Caki2 (cell line): ENCODE measurements at regions not wholly inside any gene's neighbourhood (a gene's known extent, or its start where the extent isn't known, plus 50 kb on each side); places are given as distances from the start of the nearest gene placed in this dataset.
"Not testable (repeated sequence)": the region's sequence is repeated elsewhere in the genome, so short reads cannot be mapped to it uniquely, and the experiment has no call there.

Experiments
- DNase-seq: peaks from one replicate; pipeline ENCODE4 v3.0.0-alpha.2; 2015; ENCODE audit warnings: low read depth
- in situ Hi-C: cut with HindIII; loops from 2 replicates; pipeline ENCODE4 v1.10.0; 2016; ENCODE audit warnings: low sequenced_read_pairs, low pct_unique_long_range_greater_than_20kb, mixed read lengths

DNA sequence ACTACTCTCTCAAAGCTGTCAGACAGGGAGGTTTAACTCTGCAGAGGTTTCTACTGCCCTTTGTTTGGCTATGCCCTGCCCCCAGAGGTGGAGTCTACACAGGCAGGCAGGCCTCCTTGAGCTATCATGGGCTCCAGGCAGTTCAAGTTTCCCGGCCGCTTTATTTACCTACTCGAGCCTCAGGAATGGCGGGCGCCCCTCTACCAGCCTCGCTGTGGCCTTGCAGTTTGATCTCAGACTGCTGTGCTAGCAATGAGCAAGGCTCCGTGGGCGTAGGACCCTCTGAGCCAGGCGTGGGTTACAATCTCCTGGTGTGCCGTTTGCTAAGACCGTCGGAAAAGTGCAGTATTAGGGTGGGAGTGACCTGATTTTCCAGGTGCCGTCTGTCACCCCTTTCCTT, 124.3 kb downstream of the PTCHD1 start:
- in situ Hi-C loops, DNase-seq: not testable (repeated sequence)

DNA sequence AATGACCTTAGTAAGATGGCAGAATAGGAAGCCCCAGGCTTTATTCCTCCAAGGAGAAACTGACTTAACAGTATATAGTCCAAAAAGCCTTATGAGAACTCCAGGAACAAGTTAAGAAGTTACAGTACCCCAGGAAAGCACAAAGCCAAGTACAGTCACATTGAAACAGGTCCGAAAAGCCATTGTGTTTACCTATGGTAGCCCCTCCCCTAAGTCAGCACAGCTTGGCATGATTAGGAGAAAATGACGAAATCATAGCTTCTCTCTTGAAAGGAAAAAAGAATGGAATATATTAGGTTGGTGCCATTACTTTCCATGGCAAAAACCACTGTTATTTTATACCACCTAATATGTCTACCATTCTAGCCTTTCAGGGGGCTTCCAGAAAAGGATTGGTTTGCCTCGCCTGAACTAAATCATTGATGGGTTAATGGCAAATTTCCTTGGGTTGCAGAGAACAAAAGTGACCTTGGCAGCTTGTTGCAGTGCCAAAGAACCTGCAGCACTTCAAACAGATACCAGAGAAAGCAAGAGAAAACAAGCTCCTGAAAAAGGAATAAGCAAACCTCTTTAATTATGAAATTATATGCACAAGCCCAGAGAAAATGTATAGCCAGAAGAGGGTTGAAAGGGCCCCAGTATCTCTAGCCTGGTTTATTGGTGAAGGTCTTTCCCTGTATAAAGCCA, 130.6 kb downstream of the PTCHD1 start:
- no peak for DNase-seq
- in situ Hi-C loops, result no loop called here

DNA sequence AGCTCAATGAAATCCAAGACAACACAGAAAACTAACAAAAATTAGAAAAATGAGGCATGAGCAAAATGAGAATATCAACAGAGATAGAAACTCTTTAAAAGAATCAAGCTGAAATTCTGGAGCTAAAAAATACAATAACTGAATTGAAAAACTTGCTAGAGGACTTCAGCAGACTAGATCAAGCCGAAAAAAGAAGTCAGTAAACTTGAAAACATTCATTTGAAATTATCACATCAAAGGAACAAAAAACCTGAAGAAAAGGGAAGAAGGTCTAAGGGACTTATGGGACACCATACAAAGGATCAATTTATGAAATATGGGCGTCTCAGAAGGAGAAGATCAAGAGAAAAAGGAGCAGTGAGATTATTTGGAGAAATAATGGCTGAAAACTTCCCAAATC, 131.3 kb downstream of the PTCHD1 start:
- DNase-seq, result no peak
- in situ Hi-C loops, result no loop called here

DNA sequence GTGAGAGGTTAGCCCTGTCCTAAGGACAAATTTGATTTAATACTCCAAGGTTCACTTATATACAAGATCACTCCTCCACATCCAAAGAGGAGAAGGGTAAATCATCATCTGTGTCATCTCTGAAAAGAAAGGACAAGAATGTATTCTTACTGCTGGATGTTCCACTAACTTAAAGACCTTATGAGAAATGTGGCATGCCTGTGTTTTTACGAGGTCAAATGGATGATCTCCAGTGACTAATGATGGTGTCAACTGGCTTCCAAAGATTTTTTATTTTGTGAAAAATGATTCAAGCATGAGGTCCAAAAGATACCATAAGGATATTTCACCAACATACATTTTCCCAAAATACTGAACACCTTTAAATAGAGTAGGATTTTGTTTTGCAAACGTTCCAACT, 143.4 kb downstream of the PTCHD1 start:
- DNase-seq, result no peak
- in situ Hi-C loops, result no loop called here

DNA sequence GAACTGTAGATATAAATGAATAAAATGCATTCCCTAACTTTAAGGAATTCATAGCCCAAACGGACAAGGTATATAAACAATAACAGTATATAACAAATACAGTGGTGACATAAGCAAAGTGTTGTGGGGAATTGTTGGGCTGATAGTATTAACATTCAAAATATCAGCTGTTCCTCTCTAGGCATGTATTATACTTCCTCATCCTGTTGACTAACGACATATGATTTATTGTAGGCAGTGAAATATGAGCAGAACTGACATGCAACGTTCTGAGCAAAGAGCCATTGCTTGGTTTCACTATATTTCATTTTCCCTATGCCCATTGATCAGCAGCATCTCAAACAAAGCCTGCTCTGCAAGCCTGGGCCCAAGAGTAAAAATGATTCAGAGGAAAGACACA, 143.9 kb downstream of the PTCHD1 start:
- DNase-seq, result no peak
- in situ Hi-C loops, result no loop called here

DNA sequence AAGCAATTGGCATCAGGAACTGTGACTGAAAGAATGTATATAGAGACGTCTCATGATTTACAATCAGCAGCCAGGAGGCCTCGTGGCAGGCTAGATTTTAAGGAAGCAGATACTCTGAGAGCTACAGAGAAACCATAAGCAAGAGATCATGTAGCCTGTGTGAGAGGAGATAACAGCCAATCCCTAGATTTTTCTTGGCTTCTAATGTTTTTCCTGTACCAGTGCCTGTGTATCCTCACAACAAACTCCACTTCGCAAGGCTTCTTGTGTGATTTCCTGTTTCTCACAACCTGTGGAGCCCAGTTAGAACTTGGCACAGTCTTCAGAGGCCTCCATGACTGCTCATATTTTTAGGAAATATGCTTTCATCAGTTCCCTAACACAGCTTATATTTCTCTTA, 147.9 kb downstream of the PTCHD1 start:
- in situ Hi-C loops, result no loop called here
- no peak for DNase-seq

DNA sequence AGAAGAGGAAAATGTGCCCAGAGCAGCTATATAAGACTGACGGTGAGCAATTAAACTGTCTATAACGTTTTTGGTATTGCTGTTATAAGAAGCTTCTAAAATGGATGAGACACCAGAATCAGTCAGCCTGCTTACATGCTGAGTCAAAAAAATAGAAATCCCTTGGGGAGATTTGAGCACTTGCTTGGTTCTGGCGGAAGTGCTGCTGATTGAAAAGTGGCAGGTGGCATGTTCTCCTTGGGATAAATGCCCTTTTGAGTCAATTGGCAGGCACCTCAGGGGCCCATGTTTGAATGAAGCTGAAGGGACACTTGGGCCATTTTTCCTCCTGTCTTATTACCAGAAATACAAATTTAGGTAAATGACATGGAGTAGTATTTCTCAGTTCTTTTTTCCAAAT, 148.7 kb downstream of the PTCHD1 start:
- in situ Hi-C loops, result no loop called here
- no peak for DNase-seq

DNA sequence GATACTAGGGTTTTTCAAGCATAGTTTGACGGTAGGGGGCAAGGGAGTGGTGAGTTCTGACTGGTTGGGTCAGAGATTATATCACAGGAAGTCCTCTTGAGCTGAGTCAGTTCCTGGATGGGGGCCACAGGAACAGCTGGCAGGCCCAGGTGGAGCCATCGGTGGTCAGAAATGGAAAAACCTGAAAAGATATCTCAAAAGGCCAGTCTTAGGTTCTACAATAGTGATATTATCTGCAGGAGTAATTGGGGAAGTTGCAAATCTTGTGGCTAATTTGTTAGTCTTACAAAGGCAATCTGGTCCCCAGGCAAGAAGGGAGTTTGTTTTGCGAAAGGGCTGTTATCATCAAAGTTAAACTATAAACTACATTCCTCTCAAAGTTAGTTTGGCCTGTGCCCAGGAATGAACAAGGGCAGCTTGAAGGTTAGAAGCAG, 159.3 kb downstream of the PTCHD1 start:
- in situ Hi-C loops, result no loop called here
- no peak for DNase-seq

DNA sequence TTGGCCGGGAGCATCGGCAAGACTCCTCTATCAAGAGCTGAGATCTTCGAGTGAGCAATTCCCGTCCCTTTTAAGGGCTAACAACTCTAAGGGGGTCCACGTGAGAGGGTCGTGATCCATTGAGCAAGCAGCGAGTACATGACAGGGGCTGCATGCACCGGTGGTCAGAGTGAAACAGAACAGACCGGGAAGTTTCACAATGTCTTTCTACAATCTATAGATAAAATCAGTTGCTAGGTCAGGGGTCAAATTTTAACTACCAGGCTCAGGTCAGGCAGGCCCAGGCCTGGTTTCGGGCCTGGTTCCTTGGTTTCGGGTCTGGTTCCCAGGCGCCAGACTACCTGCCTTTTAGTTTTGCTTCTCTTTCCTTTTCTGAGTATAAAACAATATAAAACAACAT, 160.1 kb downstream of the PTCHD1 start:
- DNase-seq, result no peak
- in situ Hi-C loops, result no loop called here

DNA sequence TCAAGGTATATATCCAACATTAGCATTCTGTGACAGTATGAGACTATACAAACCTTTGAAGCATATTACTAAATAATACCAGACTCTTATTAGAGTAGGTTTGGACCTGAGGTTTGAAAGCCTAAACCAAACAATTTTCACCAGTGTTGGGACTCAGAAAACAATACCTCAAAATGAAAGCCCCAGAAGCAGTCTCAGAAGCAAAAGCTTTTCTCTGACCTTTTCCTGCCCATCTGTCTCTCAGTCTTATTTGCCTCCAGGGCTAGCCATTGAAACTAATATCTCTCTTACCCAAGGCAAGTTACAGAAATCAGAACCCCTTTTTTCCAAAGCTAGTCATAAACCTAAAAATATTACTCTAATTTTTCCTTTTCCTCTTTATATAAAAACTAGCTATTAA, 163.3 kb downstream of the PTCHD1 start:
- in situ Hi-C loops, result no loop called here
- no peak for DNase-seq

DNA sequence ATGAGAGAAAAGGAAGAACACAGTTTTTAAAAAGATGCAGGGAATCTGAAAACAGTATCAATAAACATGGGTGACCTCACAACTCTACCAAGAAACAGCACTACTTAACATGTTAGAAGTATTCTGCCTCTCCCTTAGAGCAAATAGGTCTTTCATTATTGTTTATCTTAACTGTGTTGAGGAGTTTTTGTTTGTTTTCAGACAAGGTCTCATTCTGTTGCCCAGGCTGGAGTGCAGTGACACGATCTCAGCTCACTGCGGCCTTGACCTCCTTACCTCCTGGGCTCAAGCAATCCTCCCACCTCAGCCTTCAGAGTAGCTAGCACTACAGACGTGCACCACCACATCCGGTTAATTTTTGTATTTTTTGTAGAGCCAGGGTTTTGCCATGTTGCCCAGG, 165.3 kb upstream of the PRDX4 start:
- in situ Hi-C loops, result no loop called here
- no peak for DNase-seq

DNA sequence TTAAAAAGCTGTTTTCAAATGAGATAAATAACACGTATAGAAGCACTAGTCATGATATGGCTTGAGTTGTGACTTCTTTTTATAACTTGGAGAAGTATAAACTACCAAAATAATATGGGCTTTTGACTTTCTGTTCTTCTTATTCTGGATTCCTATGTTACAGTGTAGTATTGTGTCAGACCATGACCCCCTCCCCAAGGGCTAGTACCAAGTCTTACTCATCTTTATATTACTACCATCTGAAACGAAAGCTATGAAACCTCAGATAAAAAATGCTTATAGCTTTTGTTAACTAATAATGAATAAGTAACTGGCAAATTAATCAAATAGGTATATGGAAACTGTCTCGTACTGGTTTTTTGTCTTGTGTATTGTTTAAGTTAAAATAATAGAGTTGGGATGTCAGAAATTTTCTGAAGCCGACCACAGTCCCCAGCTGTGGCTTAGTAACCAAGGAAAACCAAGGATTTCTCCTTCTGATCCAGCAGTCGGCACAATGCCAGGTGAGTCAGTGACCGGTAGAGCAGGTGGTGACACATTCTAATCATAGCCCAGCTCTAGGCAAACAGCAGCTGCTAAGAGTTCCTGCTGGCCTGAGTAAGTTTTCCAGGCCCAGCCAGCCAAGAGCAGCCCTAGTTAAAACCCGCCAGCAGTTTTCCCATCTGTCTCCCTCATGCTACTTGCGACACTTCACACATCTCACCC, 163.3 kb upstream of the PRDX4 start:
- in situ Hi-C loops, result no loop called here
- DNase-seq, result peak; percentile 67

DNA sequence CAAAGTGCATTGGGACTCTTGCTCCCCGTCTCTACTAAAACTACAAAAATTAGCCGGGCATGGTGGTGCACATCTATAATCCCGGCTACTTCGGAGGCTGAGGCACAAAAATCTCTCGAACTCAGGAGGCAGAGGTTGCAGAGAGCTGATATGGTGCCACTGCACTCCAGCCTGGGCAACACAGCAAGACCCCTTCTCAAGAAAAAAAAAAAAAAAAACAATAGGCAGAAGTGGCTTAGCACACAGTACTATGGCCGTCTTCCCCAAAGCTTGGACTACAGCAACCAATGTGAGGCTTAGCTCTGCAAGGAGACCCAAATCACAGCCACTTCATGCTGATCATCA, 162.8 kb upstream of the PRDX4 start:
- DNase-seq, result no peak
- in situ Hi-C loops, result no loop called here

DNA sequence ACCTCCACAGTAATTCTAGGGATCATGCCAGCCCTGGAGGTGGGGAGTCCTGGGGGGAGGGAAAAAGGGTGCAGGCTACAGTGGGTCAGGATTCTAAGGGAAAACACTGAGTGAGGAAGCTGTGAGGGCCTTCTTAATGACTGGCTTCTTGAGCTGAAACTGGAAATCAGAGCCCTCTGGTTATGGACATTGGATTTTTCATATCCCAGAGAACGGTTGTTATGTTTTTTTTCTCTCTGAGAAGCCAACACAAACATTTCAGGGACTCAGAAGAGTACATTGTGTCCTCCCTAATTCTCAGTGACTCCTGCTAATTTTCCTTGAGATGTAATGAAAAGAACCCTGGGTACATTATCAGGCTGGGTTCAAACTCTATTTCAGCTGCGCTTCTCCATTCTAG, 162.4 kb upstream of the PRDX4 start:
- in situ Hi-C loops, result no loop called here
- no peak for DNase-seq

DNA sequence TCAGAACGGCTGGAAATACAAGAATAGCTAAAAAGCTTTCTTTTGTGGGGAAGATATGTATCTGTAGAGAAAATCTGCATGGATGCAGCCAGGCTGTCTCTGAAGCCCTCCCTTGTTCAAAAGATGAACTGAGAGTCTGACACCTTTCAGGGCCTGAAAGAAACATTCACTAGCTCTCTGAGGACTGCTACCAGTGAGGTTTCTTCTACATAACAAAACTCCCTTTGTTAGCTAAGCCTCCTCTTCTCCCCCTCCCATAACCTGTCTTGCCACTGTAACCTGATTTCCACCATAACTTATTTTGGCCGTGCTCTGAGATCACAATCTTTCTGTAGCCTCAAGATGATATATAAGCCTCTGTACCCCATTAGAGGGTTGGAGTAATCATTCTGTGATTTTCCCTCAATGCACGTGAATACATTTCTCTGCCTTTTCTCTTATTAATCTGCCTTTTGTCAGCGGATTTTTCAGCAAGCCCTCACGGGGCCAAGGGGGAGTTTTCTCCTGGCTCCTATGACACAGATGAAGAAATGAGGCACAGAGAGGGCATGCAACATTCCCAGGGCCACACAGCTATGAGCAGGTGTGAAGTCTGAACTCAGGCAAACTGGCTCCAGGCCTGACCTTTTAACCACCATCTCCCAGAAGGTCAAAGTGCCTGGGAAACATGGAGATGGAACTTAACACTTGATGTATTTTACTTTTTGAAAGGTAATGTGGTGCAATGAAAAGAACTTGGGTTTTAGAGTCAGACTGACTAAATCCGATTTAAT, 161.6 kb upstream of the PRDX4 start:
- DNase-seq, result no peak

DNA sequence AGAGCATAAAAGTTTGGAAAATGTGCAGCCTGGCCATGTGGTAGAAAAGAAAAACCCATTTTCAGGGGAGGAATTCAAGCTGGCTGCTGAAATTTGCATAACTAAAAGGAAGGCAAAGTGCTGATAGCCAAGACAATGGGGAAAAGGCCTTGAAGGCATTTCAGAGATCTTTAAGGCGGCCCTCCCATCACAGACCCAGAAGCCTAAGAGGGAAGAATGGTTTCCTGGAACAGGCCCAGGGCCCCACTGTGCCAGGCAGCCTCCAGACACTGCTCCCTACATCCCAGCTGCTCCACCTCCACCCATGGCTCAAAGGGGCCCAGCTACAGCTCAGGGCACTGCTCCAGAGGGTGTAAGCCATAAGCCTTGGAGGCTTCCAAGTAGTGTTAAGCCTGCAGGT, 158.0 kb upstream of the PRDX4 start:
- in situ Hi-C loops, result no loop called here
- no peak for DNase-seq

More for the DNA sequence above, 161.6 kb upstream of the PRDX4 start:
- in situ Hi-C loops, result no loop called here

DNA sequence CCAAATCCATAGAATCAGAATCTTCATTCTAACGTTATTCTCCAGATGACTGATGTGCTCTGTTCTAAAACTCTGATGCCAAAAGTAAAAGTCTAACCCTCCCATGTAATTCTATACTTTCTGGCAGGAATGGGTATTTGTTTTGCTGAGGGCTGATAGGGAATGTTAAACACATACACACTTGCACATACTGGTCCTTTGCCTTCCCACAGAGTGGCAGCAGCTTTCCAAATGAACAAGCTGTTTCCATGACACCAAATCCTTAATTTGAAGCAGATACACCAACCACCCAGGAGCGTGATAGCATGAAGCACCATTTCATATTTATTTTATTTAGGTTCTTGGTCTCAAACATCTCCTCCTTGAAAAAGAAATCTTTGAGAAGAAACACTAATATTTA, 155.5 kb upstream of the PRDX4 start:
- DNase-seq, result no peak
- in situ Hi-C loops, result no loop called here

DNA sequence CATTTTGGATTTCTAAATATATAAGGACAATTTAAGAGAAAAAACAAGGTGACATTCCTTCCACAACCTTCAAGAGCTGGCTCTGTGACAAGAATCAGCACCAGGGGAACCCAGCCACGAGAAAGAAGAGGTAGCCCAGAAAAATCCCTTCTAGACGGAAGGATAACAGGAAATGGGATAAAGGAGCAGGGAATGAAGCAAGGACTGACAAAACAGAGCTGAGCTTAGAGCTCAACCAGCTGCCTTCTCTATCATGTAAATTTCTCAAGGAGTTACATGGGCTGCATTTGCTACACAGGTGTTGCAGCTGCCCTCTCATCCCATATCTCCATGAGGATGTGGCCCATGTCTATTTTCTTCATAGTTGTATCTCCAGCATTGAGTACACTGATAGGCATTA, 154.2 kb upstream of the PRDX4 start:
- DNase-seq, result no peak
- in situ Hi-C loops, result no loop called here

DNA sequence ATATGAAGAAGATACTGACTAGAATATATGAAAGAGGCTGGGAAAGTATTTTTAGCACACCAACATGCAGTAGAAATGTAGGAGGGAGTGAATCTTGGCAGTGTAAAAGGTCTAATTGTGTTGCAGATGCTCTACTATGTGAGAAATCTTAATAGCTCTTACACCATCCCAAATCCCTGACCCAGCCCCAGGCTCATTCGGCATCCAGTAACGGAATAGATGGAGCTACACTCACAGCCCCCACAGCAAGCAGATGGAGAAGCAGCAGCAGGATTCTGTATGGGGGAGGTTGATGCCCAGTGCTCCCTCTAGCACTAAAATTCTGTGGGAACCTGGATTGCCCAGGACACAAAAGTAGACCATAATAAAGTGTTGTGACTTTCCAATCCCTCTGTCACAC, 153.2 kb upstream of the PRDX4 start:
- DNase-seq, result no peak
- in situ Hi-C loops, result no loop called here

DNA sequence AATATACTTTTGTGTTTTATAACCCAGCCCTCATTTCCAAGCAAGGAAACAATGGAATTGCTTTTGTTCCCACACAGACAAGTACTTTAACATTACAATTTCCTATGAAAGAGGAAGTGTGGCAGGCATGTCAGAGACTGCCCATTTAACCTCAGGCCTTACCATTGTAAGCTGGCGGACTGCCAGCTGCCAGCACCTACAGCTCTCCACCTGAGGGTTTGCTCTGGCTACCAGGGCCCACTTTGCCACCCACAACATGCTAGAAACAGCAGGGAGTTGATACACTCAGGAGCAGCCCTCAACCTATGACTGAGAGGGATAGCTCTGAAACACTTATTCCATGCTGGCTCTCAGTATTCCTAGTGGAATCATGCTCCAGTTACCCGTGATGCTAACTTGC, 152.3 kb upstream of the PRDX4 start:
- in situ Hi-C loops, result no loop called here
- no peak for DNase-seq
